Ectodermal cell (in vitro differentiated cells): ENCODE measurements at regions not wholly inside any gene's neighbourhood (a gene's known extent, or its start where the extent isn't known, plus 50 kb on each side); places are given as distances from the start of the nearest gene placed in this dataset.

ENCODE experiments used
- H3K27ac ChIP-seq: 2 replicates; pipeline ENCODE4 v1.7.0; 2013; ENCODE audit warnings: mild to moderate bottlenecking, low read depth, low read length; ENCODE audit not compliant: insufficient read depth, poor library complexity, severe bottlenecking
- H3K27me3 ChIP-seq: 2 replicates; pipeline ENCODE4 v1.7.0; 2013; ENCODE audit warnings: mild to moderate bottlenecking, low read length; ENCODE audit not compliant: insufficient read depth, control insufficient read depth, poor library complexity, severe bottlenecking
- H3K36me3 ChIP-seq: one replicate; pipeline ENCODE4 v1.7.0; 2013; ENCODE audit warnings: low read length; ENCODE audit not compliant: control insufficient read depth, insufficient read depth
- H3K4me1 ChIP-seq: one replicate; pipeline ENCODE4 v1.7.0; 2013; ENCODE audit warnings: low read length; ENCODE audit not compliant: control insufficient read depth, insufficient read depth
- H3K4me3 ChIP-seq: 2 replicates; pipeline ENCODE4 v1.7.0; 2013; ENCODE audit warnings: low read depth, low read length, control low read depth; ENCODE audit not compliant: insufficient read depth
- H3K9me3 ChIP-seq: 2 replicates; pipeline ENCODE4 v1.7.0; 2013; ENCODE audit warnings: mild to moderate bottlenecking, low read length, moderate library complexity; ENCODE audit not compliant: control insufficient read depth
- WGBS, 2 experiments: methylation state at CpG; one replicate each; pipeline ENCODE4 v1.1.7; 2013; ENCODE audit warnings: missing lambda C conversion rate in 2 of 2; 5-methylcytosine and 5-hydroxymethylcytosine counted together

GRCh38 chr2:168355121-168355520 lies 101.0 kb upstream of the CERS6 start:
- H3K36me3 ChIP-seq: no peaks in the 10 kb centered on the region
- peaks cover 3% of the 10 kb centered on the region for H3K9me3 ChIP-seq
- H3K27me3 ChIP-seq: no peaks in the 10 kb centered on the region
- WGBS, 2 experiments: 69 to 71% methylated on average over 1 of the region's 2 CpGs
- no peaks in the 10 kb centered on the region for H3K4me1 ChIP-seq
- H3K27ac ChIP-seq: no peak overlapping the region
- H3K4me3 ChIP-seq: no peak overlapping the region

- H3K27me3 ChIP-seq: no peaks in the 10 kb centered on the region
- H3K4me3 ChIP-seq: no peak overlapping the region
- H3K27ac ChIP-seq: no peak overlapping the region
- H3K4me1 ChIP-seq: no peaks in the 10 kb centered on the region
- peaks cover 3% of the 10 kb centered on the region for H3K9me3 ChIP-seq
- WGBS, 2 experiments: 76 to 80% methylated on average over 5 of the region's 5 CpGs
- H3K36me3 ChIP-seq: no peaks in the 10 kb centered on the region
These were observed 100.1 kb upstream of the CERS6 start for GRCh38 chr2:168355779-168356476.

- H3K4me3 ChIP-seq: no peak overlapping the region
- 86 to 92% methylated on average over 2 of the region's 2 CpGs for WGBS, 2 experiments
These were observed 99.6 kb upstream of the CERS6 start for GRCh38 chr2:168356477-168356835.

GRCh38 chr2:168357797-168358472 lies 98.1 kb upstream of the CERS6 start:
- Histone ChIP-seq H3K4me3 (no peak overlapping the region), H3K27ac (no peak overlapping the region), H3K9me3 (peaks cover 1% of the 10 kb centered on the region), H3K27me3 (no peaks in the 10 kb centered on the region), H3K4me1 (no peaks in the 10 kb centered on the region), H3K36me3 (no peaks in the 10 kb centered on the region)
- 97 to 100% methylated on average over 1 to 2 of the region's 3 CpGs for WGBS, 2 experiments

More at GRCh38 chr2:168356477-168356835, 99.6 kb upstream of the CERS6 start:
- Histone ChIP-seq H3K36me3 (no peaks in the 10 kb centered on the region), H3K27me3 (no peaks in the 10 kb centered on the region), H3K9me3 (peaks cover 3% of the 10 kb centered on the region), H3K27ac (no peak overlapping the region), H3K4me1 (no peaks in the 10 kb centered on the region)

GRCh38 chr2:168359082-168359481 lies 97.0 kb upstream of the CERS6 start:
- H3K4me3 ChIP-seq: no peak overlapping the region
- no peak overlapping the region for H3K27ac ChIP-seq
- H3K4me1 ChIP-seq: no peaks in the 10 kb centered on the region
- H3K9me3 ChIP-seq: no peaks in the 10 kb centered on the region
- WGBS, 2 experiments: 93 to 100% methylated on average over 1 of the region's 1 CpG
- no peaks in the 10 kb centered on the region for H3K36me3 ChIP-seq
- no peaks in the 10 kb centered on the region for H3K27me3 ChIP-seq

GRCh38 chr2:168363347-168364092 lies 92.6 kb upstream of the CERS6 start:
- Histone ChIP-seq H3K27ac (no peak overlapping the region), H3K4me3 (no peak overlapping the region), H3K36me3 (no peaks in the 10 kb centered on the region), H3K9me3 (no peaks in the 10 kb centered on the region), H3K4me1 (no peaks in the 10 kb centered on the region), H3K27me3 (no peaks in the 10 kb centered on the region)
- WGBS, 2 experiments: 96 to 97% methylated on average over 4 of the region's 4 CpGs

GRCh38 chr2:168365094-168365621 lies 90.9 kb upstream of the CERS6 start:
- Histone ChIP-seq H3K27ac (no peak overlapping the region), H3K4me1 (no peaks in the 10 kb centered on the region), H3K4me3 (no peak overlapping the region), H3K9me3 (no peaks in the 10 kb centered on the region), H3K27me3 (no peaks in the 10 kb centered on the region), H3K36me3 (no peaks in the 10 kb centered on the region)
- WGBS, 2 experiments: 95 to 96% methylated on average over 6 of the region's 6 CpGs

GRCh38 chr2:168369031-168369430 lies 87.0 kb upstream of the CERS6 start:
- no peaks in the 10 kb centered on the region for H3K36me3 ChIP-seq
- no peak overlapping the region for H3K27ac ChIP-seq
- H3K4me1 ChIP-seq: no peaks in the 10 kb centered on the region
- no peaks in the 10 kb centered on the region for H3K27me3 ChIP-seq
- no peak overlapping the region for H3K4me3 ChIP-seq
- 94 to 96% methylated on average over 2 of the region's 2 CpGs for WGBS, 2 experiments
- no peaks in the 10 kb centered on the region for H3K9me3 ChIP-seq

- Histone ChIP-seq H3K27me3 (no peaks in the 10 kb centered on the region), H3K4me1 (no peaks in the 10 kb centered on the region), H3K4me3 (no peak overlapping the region), H3K36me3 (no peaks in the 10 kb centered on the region), H3K9me3 (no peaks in the 10 kb centered on the region), H3K27ac (no peak overlapping the region)
- 92% methylated on average over 4 of the region's 4 CpGs for WGBS, 2 experiments
These were observed 84.6 kb upstream of the CERS6 start for GRCh38 chr2:168371273-168372019.
